Upper lobe of left lung (tissue), 4 donors: ENCODE measurements at regions not wholly inside any gene's neighbourhood (a gene's known extent, or its start where the extent isn't known, plus 50 kb on each side); places are given as distances from the start of the nearest gene placed in this dataset.

ENCODE experiments used
- EP300 ChIP-seq, 4 donors: sonication (generic); formaldehyde crosslinking; IDR thresholded peaks; one replicate each; pipeline ENCODE4 v1.5.1; 2017; ENCODE audit warnings: antibody characterized with exemption in 4 of 4, control low read depth in 2 of 4
- POLR2A ChIP-seq, 4 donors: fragments of 450-650 bp; IDR thresholded peaks; one replicate each; pipeline ENCODE4 v1.5.1; 2016 to 2017; ENCODE audit warnings: antibody characterized with exemption in 4 of 4, mild to moderate bottlenecking in 2 of 4
- POLR2AphosphoS5 ChIP-seq, 2 donors: sonication (generic); formaldehyde crosslinking; IDR thresholded peaks; one replicate each; pipeline ENCODE4 v1.5.1; 2017; ENCODE audit warnings: antibody characterized with exemption in 2 of 2
- TF ChIP-seq, protein P1 (sequence below), 6 experiments: fragments of 450-650 bp in 4 of 6; fragments of 200-600 bp in 2 of 6; sonication (generic) in 2 of 6; IDR thresholded peaks; one replicate each; pipeline ENCODE4 v1.5.1; 2016 to 2019; ENCODE audit warnings: antibody characterized with exemption in 6 of 6

DNA sequence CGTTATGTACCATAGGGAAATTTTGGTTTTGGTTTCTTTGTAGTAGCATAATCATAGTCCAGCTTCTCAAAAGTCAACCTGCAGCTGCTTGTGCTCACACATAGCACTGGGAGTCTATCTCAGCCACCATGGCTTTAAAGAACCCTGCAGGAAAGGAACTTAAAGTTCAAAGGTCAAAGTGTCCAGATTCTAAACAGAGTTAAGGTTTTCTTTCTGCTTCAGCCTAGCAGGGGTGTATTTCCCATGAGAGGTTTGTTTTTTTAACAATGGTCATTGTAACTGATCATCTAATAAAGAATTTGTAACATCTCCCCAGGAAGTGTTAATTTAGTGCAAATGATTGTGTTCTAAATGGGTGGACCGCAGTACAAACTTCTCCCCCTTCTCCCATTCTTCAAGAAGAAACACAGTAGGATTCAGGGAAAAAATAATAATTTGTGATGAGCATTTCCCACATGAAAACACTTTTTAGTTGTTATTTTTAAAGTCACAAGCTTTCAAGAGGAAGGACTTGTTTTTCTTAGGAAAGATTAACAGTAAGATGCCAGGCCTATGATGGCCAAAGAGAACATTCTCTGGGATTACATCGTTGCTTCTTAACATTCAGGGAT, 168.0 kb downstream of the EFNB2 start:
- TF ChIP-seq, protein P1, sequence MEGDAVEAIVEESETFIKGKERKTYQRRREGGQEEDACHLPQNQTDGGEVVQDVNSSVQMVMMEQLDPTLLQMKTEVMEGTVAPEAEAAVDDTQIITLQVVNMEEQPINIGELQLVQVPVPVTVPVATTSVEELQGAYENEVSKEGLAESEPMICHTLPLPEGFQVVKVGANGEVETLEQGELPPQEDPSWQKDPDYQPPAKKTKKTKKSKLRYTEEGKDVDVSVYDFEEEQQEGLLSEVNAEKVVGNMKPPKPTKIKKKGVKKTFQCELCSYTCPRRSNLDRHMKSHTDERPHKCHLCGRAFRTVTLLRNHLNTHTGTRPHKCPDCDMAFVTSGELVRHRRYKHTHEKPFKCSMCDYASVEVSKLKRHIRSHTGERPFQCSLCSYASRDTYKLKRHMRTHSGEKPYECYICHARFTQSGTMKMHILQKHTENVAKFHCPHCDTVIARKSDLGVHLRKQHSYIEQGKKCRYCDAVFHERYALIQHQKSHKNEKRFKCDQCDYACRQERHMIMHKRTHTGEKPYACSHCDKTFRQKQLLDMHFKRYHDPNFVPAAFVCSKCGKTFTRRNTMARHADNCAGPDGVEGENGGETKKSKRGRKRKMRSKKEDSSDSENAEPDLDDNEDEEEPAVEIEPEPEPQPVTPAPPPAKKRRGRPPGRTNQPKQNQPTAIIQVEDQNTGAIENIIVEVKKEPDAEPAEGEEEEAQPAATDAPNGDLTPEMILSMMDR (IDR thresholded peaks at IDR 0.05) = no peak
- TF ChIP-seq POLR2A (IDR thresholded peaks at IDR 0.05) (no peak), POLR2AphosphoS5 (IDR thresholded peaks at IDR 0.05) (no peak), EP300 (IDR thresholded peaks at IDR 0.05) (no peak)
